GM12872 (cell line): ENCODE measurements at regions not wholly inside any gene's neighbourhood (a gene's known extent, or its start where the extent isn't known, plus 50 kb on each side); places are given as distances from the start of the nearest gene placed in this dataset.

Experiments used
- CTCF ChIP-seq: IDR thresholded peaks from 3 replicates; pipeline ENCODE4 v1.5.1; 2011; ENCODE audit warnings: low read depth, mild to moderate bottlenecking, low read length, moderate library complexity; ENCODE audit not compliant: insufficient read depth

- TF ChIP-seq CTCF, result no peak
These were observed 150.0 kb upstream of the NECTIN1 start for GRCh38 chr11:119878990-119879389.

GRCh38 chr11:119876841-119877240, 147.8 kb upstream of the NECTIN1 start:
- TF ChIP-seq CTCF, result no peak

GRCh38 chr11:119875841-119876600, 147.0 kb upstream of the NECTIN1 start:
- no peak for TF ChIP-seq CTCF

- TF ChIP-seq CTCF, result no peak
These were observed 145.7 kb upstream of the NECTIN1 start for GRCh38 chr11:119874660-119875238.

GRCh38 chr11:119873761-119874421, 144.9 kb upstream of the NECTIN1 start:
- no peak for TF ChIP-seq CTCF

DNA sequence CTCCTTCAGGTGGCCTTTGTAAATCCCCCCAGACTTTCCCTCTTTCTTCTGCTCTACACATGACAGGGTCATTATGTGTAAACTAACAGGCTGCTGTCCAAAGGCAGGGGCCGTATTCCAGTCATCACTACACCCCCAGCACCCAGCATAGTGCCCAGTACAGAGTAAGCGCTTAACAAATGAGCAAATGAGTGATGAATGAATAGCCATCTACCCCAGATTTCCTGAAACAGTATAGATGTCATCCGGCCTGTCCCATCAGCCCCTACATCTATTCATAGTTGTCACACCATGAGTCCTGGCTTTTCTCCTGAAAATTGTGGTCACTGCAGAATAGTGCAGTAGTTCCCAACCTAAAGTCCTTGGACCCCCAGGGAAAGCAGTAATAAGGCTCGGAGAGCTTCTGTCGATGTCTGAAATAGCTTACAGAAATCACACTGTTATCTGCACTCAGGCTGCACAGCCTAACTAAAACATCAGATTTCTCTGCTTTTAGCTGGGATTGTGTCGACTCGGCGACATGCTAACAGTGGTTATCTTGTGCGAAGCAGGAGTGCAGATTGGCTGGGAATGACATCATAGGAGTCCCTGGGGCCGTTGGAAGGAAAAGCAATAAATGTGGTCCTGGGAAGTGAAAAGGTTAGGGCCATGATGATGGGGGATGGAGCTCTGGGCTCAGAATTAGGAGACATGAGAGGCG, 143.8 kb upstream of the NECTIN1 start:
- TF ChIP-seq CTCF, result no peak

DNA sequence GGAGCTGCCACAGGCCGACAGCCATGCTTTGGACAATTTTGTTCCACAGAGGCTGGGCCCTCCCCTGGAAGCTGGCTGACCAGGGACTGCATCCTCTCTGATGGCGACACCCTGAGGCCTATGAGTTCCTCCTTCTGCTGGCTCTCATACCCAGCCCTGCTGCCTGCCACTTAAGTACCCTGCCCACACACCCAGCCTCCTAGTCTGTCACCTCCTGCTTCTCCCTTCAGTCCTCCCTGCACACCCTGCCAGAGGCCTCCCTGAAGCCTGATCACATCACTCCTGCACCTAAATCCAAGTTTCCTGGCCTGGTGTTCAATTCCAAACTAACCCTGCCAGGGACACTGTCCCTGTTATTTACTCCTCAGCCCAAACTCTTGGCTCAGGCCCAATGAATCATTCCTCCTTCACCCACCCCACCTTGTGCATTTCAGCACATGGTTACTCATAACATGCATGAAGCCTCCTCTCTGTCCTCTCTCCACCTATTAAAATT, 136.7 kb upstream of the NECTIN1 start:
- no peak for TF ChIP-seq CTCF
